ENCODE measurements at regions not wholly inside any gene's neighbourhood (a gene's known extent, or its start where the extent isn't known, plus 50 kb on each side); places are given as distances from the start of the nearest gene placed in this dataset.

- H3K27me3 ChIP-seq (ENCODE audit: control insufficient read depth in 2 of 2, insufficient read depth in 2 of 2, low read length in 2 of 2), result no peaks in the 10 kb centered on the region
- FAIRE-seq (no peak), DNase-seq (ENCODE audit: low read depth, low spot score) (no peak)
- no peak overlapping the region for H3K4me2 ChIP-seq (ENCODE audit: insufficient read depth, low read length)
- no peaks in the 10 kb centered on the region for H3K36me3 ChIP-seq (ENCODE audit: control insufficient read depth in 2 of 2, extremely low read depth in 1 of 2, insufficient read depth in 2 of 2, low read length in 2 of 2)
- H3K9me3 ChIP-seq (replicated peaks; ENCODE audit: control insufficient read depth, insufficient read depth, low read length), result no peaks in the 10 kb centered on the region
- no peaks in the 10 kb centered on the region for H3K4me1 ChIP-seq (ENCODE audit: control insufficient read depth, extremely low read depth, insufficient read depth, low read length)
- no peak overlapping the region for H3K9ac ChIP-seq (replicated peaks; ENCODE audit: extremely low read depth, insufficient read depth, low read length)
- H2AFZ ChIP-seq (ENCODE audit: low read depth, low read length), result no peak overlapping the region
- H3K79me2 ChIP-seq (ENCODE audit: control insufficient read depth, insufficient read depth, low read length), result no peaks in the 10 kb centered on the region
- no peak overlapping the region for H3K27ac ChIP-seq (ENCODE audit: insufficient read depth, low read depth, low read length)
- no peak for TF ChIP-seq MYC (IDR thresholded peaks at IDR 0.05; ENCODE audit: low read depth, low read length)
- no peak for TF ChIP-seq EZH2 (IDR thresholded peaks at IDR 0.05; ENCODE audit: borderline replicate concordance, low read depth, low read length, severe bottlenecking)
- TF ChIP-seq JUN (IDR thresholded peaks at IDR 0.05; ENCODE audit: borderline replicate concordance, insufficient read depth, insufficient read length, low read depth), result no peak
- TF ChIP-seq, protein P1, sequence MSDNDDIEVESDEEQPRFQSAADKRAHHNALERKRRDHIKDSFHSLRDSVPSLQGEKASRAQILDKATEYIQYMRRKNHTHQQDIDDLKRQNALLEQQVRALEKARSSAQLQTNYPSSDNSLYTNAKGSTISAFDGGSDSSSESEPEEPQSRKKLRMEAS (IDR thresholded peaks at IDR 0.05; ENCODE audit: insufficient read depth, insufficient read length), result no peak
- TF ChIP-seq, protein P2, sequence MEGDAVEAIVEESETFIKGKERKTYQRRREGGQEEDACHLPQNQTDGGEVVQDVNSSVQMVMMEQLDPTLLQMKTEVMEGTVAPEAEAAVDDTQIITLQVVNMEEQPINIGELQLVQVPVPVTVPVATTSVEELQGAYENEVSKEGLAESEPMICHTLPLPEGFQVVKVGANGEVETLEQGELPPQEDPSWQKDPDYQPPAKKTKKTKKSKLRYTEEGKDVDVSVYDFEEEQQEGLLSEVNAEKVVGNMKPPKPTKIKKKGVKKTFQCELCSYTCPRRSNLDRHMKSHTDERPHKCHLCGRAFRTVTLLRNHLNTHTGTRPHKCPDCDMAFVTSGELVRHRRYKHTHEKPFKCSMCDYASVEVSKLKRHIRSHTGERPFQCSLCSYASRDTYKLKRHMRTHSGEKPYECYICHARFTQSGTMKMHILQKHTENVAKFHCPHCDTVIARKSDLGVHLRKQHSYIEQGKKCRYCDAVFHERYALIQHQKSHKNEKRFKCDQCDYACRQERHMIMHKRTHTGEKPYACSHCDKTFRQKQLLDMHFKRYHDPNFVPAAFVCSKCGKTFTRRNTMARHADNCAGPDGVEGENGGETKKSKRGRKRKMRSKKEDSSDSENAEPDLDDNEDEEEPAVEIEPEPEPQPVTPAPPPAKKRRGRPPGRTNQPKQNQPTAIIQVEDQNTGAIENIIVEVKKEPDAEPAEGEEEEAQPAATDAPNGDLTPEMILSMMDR (IDR thresholded peaks at IDR 0.05; ENCODE audit: extremely low read depth in 1 of 2, insufficient read depth in 1 of 2, low read depth in 1 of 2, low read length in 2 of 2), result no peak
- no peak for TF ChIP-seq FOS (IDR thresholded peaks at IDR 0.05; ENCODE audit: borderline replicate concordance, insufficient read depth, low read length)
- TF ChIP-seq POLR2A (IDR thresholded peaks at IDR 0.05; ENCODE audit: low read depth, low read length), result no peak
- no peak for TF ChIP-seq POLR2AphosphoS5 (IDR thresholded peaks at IDR 0.05; ENCODE audit: insufficient read depth, low read depth, low read length)
- TF ChIP-seq GATA2 (IDR thresholded peaks at IDR 0.05; ENCODE audit: insufficient read depth, insufficient read length, low read depth, low read length), result no peak
- ChIA-PET POLR2A (no interaction called here), CTCF (no interaction called here)
- intact Hi-C loops (cut with micrococcal nuclease) (no loop called here), dilution Hi-C loops (cut with MboI; ENCODE audit: extremely low pct_ligation_motif_present, low sequenced_read_pairs) (no loop called here)
- no peaks in the 10 kb centered on the region for H4K20me1 ChIP-seq (replicated peaks; ENCODE audit: control insufficient read depth, extremely low read depth, insufficient read depth, low read length)
- no peaks in the 10 kb centered on the region for H3K9me1 ChIP-seq (replicated peaks; ENCODE audit: control insufficient read depth, extremely low read depth, insufficient read depth, low read length)
- BruUV-seq (replicated peaks), result no TSS peak
- no peak overlapping the region for H3K4me3 ChIP-seq (replicated peaks in 1 of 3; ENCODE audit: insufficient read depth in 1 of 3, low read depth in 1 of 3, low read length in 3 of 3)
These were observed 1704.8 kb upstream of the PIK3C3 start for GRCh38 chr18:40250236-40250635.

All from endothelial cell of umbilical vein (primary cell).